Gastrocnemius medialis (tissue), 4 donors: ENCODE measurements at regions not wholly inside any gene's neighbourhood (a gene's known extent, or its start where the extent isn't known, plus 50 kb on each side); places are given as distances from the start of the nearest gene placed in this dataset.

Experiments used
- ATAC-seq, 2 donors: fragments of 150-250 bp; one replicate each; pipeline ENCODE4 v1.9.1; 2016
- DNase-seq, 2 donors: peaks; one replicate each; pipeline ENCODE4 v3.0.0-alpha.2; 2019
- H3K27ac ChIP-seq, 4 donors: fragments of 200-600 bp; sonication (generic); 1 replicate in 1 of 4; 2 replicates in 3 of 4; pipeline ENCODE4 v1.5.1; 2016 to 2018; ENCODE audit warnings: mild to moderate bottlenecking in 2 of 4, moderate library complexity in 1 of 4
- H3K27me3 ChIP-seq, 3 donors: fragments of 200-600 bp; sonication (generic) in 2 of 3; 1 replicate in 1 of 3; 2 replicates in 2 of 3; pipeline versions ENCODE4 v1.5.1 to v1.6.0; 2016 to 2019; ENCODE audit warnings: mild to moderate bottlenecking in 1 of 3, moderate library complexity in 1 of 3
- H3K36me3 ChIP-seq, 2 donors: fragments of 200-600 bp; sonication (generic) in 1 of 2; one replicate each; pipeline ENCODE4 v1.5.1; 2017 to 2018
- H3K4me1 ChIP-seq, 2 donors: fragments of 200-600 bp; sonication (generic) in 1 of 2; one replicate each; pipeline ENCODE4 v1.5.1; 2016 to 2017; ENCODE audit warnings: mild to moderate bottlenecking in 2 of 2
- H3K4me3 ChIP-seq, 4 donors: fragments of 200-600 bp; sonication (generic) in 3 of 4; 1 replicate in 1 of 4; 2 replicates in 3 of 4; pipeline ENCODE4 v1.5.1; 2016 to 2019; ENCODE audit warnings: mild to moderate bottlenecking in 2 of 4
- H3K9me3 ChIP-seq, 3 donors: fragments of 200-600 bp; sonication (generic) in 2 of 3; 1 replicate in 1 of 3; 2 replicates in 2 of 3; pipeline ENCODE4 v1.5.1; 2016 to 2019
- POLR2A ChIP-seq, 2 donors: fragments of 450-650 bp; IDR thresholded peaks; one replicate each; pipeline ENCODE4 v1.6.1; 2017; ENCODE audit warnings: antibody characterized with exemption in 2 of 2, mild to moderate bottlenecking in 2 of 2, moderate library complexity in 2 of 2
- in situ Hi-C, 4 donors: fragments of 200-750 bp; cut with MboI; loops; one replicate each; pipeline versions ENCODE4 v1.15.0 to v1.8.0; 2017; ENCODE audit warnings: low sequenced_read_pairs in 4 of 4
- intact Hi-C: fragments of 100-400 bp; cut with DNase I; formaldehyde crosslinking; loops from one replicate; pipeline ENCODE4 v1.15.1; 2023; ENCODE audit warnings: low total_unique reads
- TF ChIP-seq, protein P1 (sequence below), 5 experiments: fragments of 450-650 bp in 3 of 5; fragments of 200-600 bp in 2 of 5; sonication (generic) in 2 of 5; IDR thresholded peaks in 4 of 5; conservative IDR thresholded peaks in 1 of 5; 1 replicate in 4 of 5; 2 replicates in 1 of 5; pipeline ENCODE4 v1.5.1; 2016 to 2019; ENCODE audit warnings: antibody characterized with exemption in 5 of 5, mild to moderate bottlenecking in 3 of 5, moderate library complexity in 3 of 5

DNA sequence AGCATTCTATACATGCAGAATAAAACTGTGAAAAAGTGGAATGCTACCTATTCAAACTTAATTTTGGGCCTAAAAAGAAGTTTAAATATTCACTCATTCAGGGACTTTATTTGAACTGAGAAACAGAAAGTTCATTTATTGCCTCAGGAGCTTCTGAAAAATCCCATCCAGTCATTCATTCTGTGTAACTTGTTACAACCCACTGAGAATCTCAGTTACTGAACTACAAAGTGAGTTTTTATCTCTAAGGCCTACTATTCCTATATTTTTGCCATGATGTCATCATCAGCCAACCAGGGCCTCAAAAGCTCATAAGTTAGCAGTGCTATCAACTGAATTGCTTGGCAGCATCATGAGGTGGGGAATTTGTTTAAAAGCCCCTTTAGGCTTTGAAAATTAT lies 98.0 kb upstream of the BOC start:
- ATAC-seq, result no peak
- no peaks in the 10 kb centered on the region for H3K27me3 ChIP-seq
- no peak overlapping the region for H3K4me3 ChIP-seq
- no peak for TF ChIP-seq POLR2A (IDR thresholded peaks at IDR 0.05)
- TF ChIP-seq, protein P1, sequence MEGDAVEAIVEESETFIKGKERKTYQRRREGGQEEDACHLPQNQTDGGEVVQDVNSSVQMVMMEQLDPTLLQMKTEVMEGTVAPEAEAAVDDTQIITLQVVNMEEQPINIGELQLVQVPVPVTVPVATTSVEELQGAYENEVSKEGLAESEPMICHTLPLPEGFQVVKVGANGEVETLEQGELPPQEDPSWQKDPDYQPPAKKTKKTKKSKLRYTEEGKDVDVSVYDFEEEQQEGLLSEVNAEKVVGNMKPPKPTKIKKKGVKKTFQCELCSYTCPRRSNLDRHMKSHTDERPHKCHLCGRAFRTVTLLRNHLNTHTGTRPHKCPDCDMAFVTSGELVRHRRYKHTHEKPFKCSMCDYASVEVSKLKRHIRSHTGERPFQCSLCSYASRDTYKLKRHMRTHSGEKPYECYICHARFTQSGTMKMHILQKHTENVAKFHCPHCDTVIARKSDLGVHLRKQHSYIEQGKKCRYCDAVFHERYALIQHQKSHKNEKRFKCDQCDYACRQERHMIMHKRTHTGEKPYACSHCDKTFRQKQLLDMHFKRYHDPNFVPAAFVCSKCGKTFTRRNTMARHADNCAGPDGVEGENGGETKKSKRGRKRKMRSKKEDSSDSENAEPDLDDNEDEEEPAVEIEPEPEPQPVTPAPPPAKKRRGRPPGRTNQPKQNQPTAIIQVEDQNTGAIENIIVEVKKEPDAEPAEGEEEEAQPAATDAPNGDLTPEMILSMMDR (IDR thresholded peaks at IDR 0.05 in 4 of 5, conservative IDR thresholded peaks at IDR 0.05 in 1 of 5), result no peak
- no peaks in the 10 kb centered on the region for H3K9me3 ChIP-seq
- DNase-seq, result no peak
- in situ Hi-C loops (no loop called here), intact Hi-C loops (no loop called here)
- H3K36me3 ChIP-seq, result no peaks in the 10 kb centered on the region
- no peaks in the 10 kb centered on the region for H3K4me1 ChIP-seq
- no peak overlapping the region for H3K27ac ChIP-seq

DNA sequence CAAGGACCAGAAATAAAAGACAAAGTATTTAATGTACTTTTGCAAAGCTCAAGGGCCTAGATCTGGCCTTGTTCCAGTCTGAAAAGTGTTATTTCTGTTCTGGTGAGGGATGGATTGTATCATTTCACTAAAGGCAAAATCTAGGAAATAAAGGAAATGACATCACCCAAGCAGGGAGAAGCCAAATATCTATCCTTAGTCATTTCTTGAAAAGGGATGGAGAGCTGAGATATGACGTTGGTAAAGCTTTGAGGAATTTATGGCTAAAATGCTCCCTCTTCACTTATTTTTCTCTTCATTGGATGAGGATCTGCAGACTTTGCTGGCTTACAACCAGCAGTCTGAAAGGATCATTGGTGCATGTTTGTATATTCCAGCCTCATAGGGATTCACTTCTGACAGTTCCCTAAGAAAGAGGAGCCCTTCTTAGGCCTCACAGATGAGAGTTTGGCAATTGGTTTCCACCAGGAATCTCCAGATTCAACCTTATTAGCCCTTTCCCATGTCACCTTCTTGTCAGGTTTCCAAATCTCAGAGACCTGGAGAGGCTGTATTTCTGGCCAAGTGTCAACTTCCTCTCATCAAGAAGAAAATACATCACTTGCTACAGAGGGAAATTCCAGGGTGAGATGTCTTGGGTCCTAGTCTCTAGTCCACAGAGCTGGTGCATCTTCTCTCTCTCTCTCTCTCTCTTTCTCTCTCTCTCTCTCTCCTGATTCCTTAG lies 93.7 kb upstream of the BOC start:
- DNase-seq (no peak), ATAC-seq (no peak)
- Histone ChIP-seq H3K4me1 (no peaks in the 10 kb centered on the region), H3K27ac (no peak overlapping the region), H3K27me3 (no peaks in the 10 kb centered on the region), H3K9me3 (no peaks in the 10 kb centered on the region), H3K36me3 (no peaks in the 10 kb centered on the region), H3K4me3 (no peak overlapping the region)
- intact Hi-C loops, result no loop called here
- in situ Hi-C loops, result no loop called here
- no peak for TF ChIP-seq POLR2A (IDR thresholded peaks at IDR 0.05)
- TF ChIP-seq, protein P1 (IDR thresholded peaks at IDR 0.05 in 4 of 5, conservative IDR thresholded peaks at IDR 0.05 in 1 of 5), result no peak

DNA sequence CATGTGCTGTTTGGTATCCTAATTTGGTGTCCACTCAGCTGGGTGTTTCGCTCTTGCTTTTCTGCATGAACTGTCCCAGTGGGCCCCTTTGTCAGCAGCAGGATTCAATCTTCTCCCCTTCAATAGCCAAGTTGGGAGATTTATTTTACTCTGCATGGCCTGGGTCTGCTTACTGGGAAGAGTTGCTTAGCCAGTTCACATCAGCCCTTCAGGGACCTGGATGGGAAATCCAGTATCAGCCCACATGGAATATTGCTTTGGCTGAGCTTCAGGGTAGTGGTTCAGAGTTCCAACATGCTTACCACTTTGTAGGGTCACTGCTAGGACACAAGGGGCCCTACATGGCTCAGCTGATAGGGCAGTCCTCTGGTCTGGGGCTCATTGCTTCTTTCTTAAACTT lies 93.0 kb upstream of the BOC start:
- no peak overlapping the region for H3K27ac ChIP-seq
- H3K9me3 ChIP-seq, result no peaks in the 10 kb centered on the region
- no peak for DNase-seq
- intact Hi-C loops, result no loop called here
- TF ChIP-seq, protein P1 (IDR thresholded peaks at IDR 0.05 in 4 of 5, conservative IDR thresholded peaks at IDR 0.05 in 1 of 5), result no peak
- TF ChIP-seq POLR2A (IDR thresholded peaks at IDR 0.05), result no peak
- no peak for ATAC-seq
- no peaks in the 10 kb centered on the region for H3K36me3 ChIP-seq
- in situ Hi-C loops, result no loop called here
- no peaks in the 10 kb centered on the region for H3K4me1 ChIP-seq
- H3K27me3 ChIP-seq, result no peaks in the 10 kb centered on the region
- H3K4me3 ChIP-seq, result no peak overlapping the region

DNA sequence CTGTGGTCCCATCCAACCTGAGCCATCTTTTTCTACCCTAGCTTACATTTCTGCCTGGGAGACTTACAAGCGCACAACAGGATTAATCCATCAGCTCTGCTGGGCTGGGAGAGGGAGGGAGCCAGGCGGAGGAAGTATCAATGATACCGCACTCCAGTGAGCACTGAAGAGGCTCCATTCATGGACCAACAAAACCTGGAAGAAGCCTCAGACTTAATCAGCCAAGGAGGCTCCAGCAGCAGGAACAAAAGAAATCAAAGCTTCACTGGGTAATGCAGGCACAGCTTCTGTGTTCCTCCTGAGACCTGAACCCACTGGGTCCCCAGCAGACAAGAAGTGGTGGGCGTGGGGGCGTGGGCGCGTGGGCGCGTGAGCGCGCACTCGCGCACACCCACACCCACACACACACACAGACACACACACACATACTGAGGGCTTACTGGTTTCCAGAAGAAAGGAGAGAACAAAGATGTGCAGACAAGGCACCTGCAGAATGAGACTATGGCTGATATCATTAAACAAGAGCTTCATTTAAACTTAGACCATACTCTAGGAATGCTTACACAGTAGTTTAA lies 87.0 kb upstream of the BOC start:
- in situ Hi-C loops (no loop called here), intact Hi-C loops (no loop called here)
- Histone ChIP-seq H3K27ac (no peak overlapping the region), H3K9me3 (no peaks in the 10 kb centered on the region), H3K4me1 (no peaks in the 10 kb centered on the region), H3K27me3 (no peaks in the 10 kb centered on the region), H3K4me3 (no peak overlapping the region), H3K36me3 (no peaks in the 10 kb centered on the region)
- no peak for TF ChIP-seq POLR2A (IDR thresholded peaks at IDR 0.05)
- TF ChIP-seq, protein P1 (IDR thresholded peaks at IDR 0.05 in 4 of 5, conservative IDR thresholded peaks at IDR 0.05 in 1 of 5), result no peak
- DNase-seq (no peak), ATAC-seq (no peak)
